ENCODE measurements at regions not wholly inside any gene's neighbourhood (a gene's known extent, or its start where the extent isn't known, plus 50 kb on each side); places are given as distances from the start of the nearest gene placed in this dataset.

GRCh38 chr12:91250273-91250665 is 67.7 kb upstream of the DCN start:
- Histone ChIP-seq H3K4me1 (ENCODE audit: insufficient read depth) (peaks cover 8% of the 10 kb centered on the region), H3K9me2 (replicated peaks; ENCODE audit: insufficient read depth) (no peaks in the 10 kb centered on the region), H2AFZ (no peak overlapping the region)

GRCh38 chr12:91249518-91250272 is 67.1 kb upstream of the DCN start:
- no peaks in the 10 kb centered on the region for H3K79me2 ChIP-seq
- no peaks in the 10 kb centered on the region for H4K20me1 ChIP-seq (ENCODE audit: insufficient read depth, poor library complexity, severe bottlenecking)
- no peaks in the 10 kb centered on the region for H3K36me3 ChIP-seq (replicated peaks; ENCODE audit: insufficient read depth, low read depth)
- H2AFZ ChIP-seq = no peak overlapping the region
- no peaks in the 10 kb centered on the region for H3K9me3 ChIP-seq (ENCODE audit: low read depth)
- DNase-seq (ENCODE audit: low spot score) = no peak
- TF ChIP-seq CTCF (IDR thresholded peaks at IDR 0.05; ENCODE audit: poor library complexity) (no peak), EZH2phosphoT487 (IDR thresholded peaks at IDR 0.05; ENCODE audit: low read depth, severe bottlenecking, unreplicated experiment) (no peak)
- H3K9me2 ChIP-seq (replicated peaks; ENCODE audit: insufficient read depth) = no peaks in the 10 kb centered on the region
- no peaks in the 10 kb centered on the region for H3K27me3 ChIP-seq
- H3K4me3 ChIP-seq = no peak overlapping the region
- peaks cover 8% of the 10 kb centered on the region for H3K4me1 ChIP-seq (ENCODE audit: insufficient read depth)
- WGBS (ENCODE audit: low lambda C conversion rate, missing lambda C conversion rate) = 33% methylated on average over 1 of the region's 1 CpG
- peak overlapping the region; percentile 58 for H3K27ac ChIP-seq
- peak overlapping the region; percentile 29 for H3K4me2 ChIP-seq

More at GRCh38 chr12:91250273-91250665, 67.7 kb upstream of the DCN start:
- TF ChIP-seq EZH2 (IDR thresholded peaks at IDR 0.05; ENCODE audit: borderline replicate concordance) (no peak), CTCF (IDR thresholded peaks at IDR 0.05; ENCODE audit: poor library complexity) (no peak), EZH2phosphoT487 (IDR thresholded peaks at IDR 0.05; ENCODE audit: low read depth, severe bottlenecking, unreplicated experiment) (no peak)
- Histone ChIP-seq H3K4me2 (peak overlapping the region; percentile 29), H3K27me3 (no peaks in the 10 kb centered on the region), H3K27ac (peak overlapping the region; percentile 58), H3K4me3 (no peak overlapping the region), H3K79me2 (no peaks in the 10 kb centered on the region), H4K20me1 (ENCODE audit: insufficient read depth, poor library complexity, severe bottlenecking) (no peaks in the 10 kb centered on the region), H3K36me3 (replicated peaks; ENCODE audit: insufficient read depth, low read depth) (no peaks in the 10 kb centered on the region), H3K9me3 (ENCODE audit: low read depth) (no peaks in the 10 kb centered on the region)
- no peak for DNase-seq (ENCODE audit: low spot score)
- 43% methylated on average over 2 of the region's 2 CpGs for WGBS (ENCODE audit: low lambda C conversion rate, missing lambda C conversion rate)

- Histone ChIP-seq H3K79me2 (no peaks in the 10 kb centered on the region), H4K20me1 (ENCODE audit: insufficient read depth, poor library complexity, severe bottlenecking) (no peaks in the 10 kb centered on the region), H3K27me3 (no peaks in the 10 kb centered on the region), H2AFZ (no peak overlapping the region), H3K9me2 (replicated peaks; ENCODE audit: insufficient read depth) (no peaks in the 10 kb centered on the region), H3K36me3 (replicated peaks; ENCODE audit: insufficient read depth, low read depth) (no peaks in the 10 kb centered on the region), H3K4me3 (no peak overlapping the region), H3K4me2 (no peak overlapping the region), H3K9me3 (ENCODE audit: low read depth) (no peaks in the 10 kb centered on the region), H3K27ac (peak overlapping the region; percentile 16), H3K4me1 (ENCODE audit: insufficient read depth) (peaks cover 8% of the 10 kb centered on the region)
- no peak for DNase-seq (ENCODE audit: low spot score)
- TF ChIP-seq EZH2phosphoT487 (IDR thresholded peaks at IDR 0.05; ENCODE audit: low read depth, severe bottlenecking, unreplicated experiment) (no peak), EZH2 (IDR thresholded peaks at IDR 0.05; ENCODE audit: borderline replicate concordance) (no peak), CTCF (IDR thresholded peaks at IDR 0.05; ENCODE audit: poor library complexity) (no peak)
- WGBS (ENCODE audit: low lambda C conversion rate, missing lambda C conversion rate) = 83% methylated on average over 1 of the region's 1 CpG
These were observed 66.4 kb upstream of the DCN start for GRCh38 chr12:91249054-91249453.

Data from hepatocyte (in vitro differentiated cells).